H9 (cell line): ENCODE measurements at regions not wholly inside any gene's neighbourhood (a gene's known extent, or its start where the extent isn't known, plus 50 kb on each side); places are given as distances from the start of the nearest gene placed in this dataset.

Experiments
- DNase-seq: peaks from one replicate; pipeline ENCODE4 v3.0.0-alpha.2; 2017
- H2AFZ ChIP-seq: one replicate; pipeline ENCODE4 v1.6.1; 2013; ENCODE audit warnings: mild to moderate bottlenecking, low read length, control low read depth, moderate library complexity
- H2AK5ac ChIP-seq: 2 replicates; pipeline ENCODE4 v1.6.1; 2013; ENCODE audit warnings: low read length, control low read depth, mixed read lengths; ENCODE audit not compliant: insufficient read length
- H2BK120ac ChIP-seq: one replicate; pipeline ENCODE4 v1.6.1; 2013; ENCODE audit warnings: low read depth, mild to moderate bottlenecking, low read length, control low read depth, inconsistent platforms; ENCODE audit not compliant: poor library complexity, severe bottlenecking
- H2BK12ac ChIP-seq: 2 replicates; pipeline ENCODE4 v1.6.1; 2013; ENCODE audit warnings: low read length, control low read depth, mixed read lengths, low read depth; ENCODE audit not compliant: insufficient read length
- H2BK15ac ChIP-seq: 2 replicates; pipeline ENCODE4 v1.6.1; 2013; ENCODE audit warnings: low read depth, low read length, control low read depth
- H2BK20ac ChIP-seq: one replicate; pipeline ENCODE4 v1.6.1; 2013; ENCODE audit warnings: low read depth, mild to moderate bottlenecking, low read length, control low read depth, inconsistent platforms; ENCODE audit not compliant: poor library complexity, severe bottlenecking
- H2BK5ac ChIP-seq: 2 replicates; pipeline ENCODE4 v1.6.1; 2013; ENCODE audit warnings: low read length, control low read depth, mixed read lengths; ENCODE audit not compliant: insufficient read length
- H3K14ac ChIP-seq: 2 replicates; pipeline ENCODE4 v1.6.1; 2013; ENCODE audit warnings: low read length, control low read depth; ENCODE audit not compliant: insufficient read depth
- H3K18ac ChIP-seq: 2 replicates; pipeline ENCODE4 v1.6.1; 2013; ENCODE audit warnings: low read depth, mild to moderate bottlenecking, mixed read lengths, low read length, control low read depth; ENCODE audit not compliant: insufficient read length
- H3K23ac ChIP-seq: 2 replicates; pipeline ENCODE4 v1.6.1; 2013; ENCODE audit warnings: low read length, control low read depth, mixed read lengths, low read depth; ENCODE audit not compliant: insufficient read length
- H3K23me2 ChIP-seq: 2 replicates; pipeline ENCODE4 v1.6.1; 2013; ENCODE audit warnings: low read depth, mild to moderate bottlenecking, mixed read lengths, low read length, control low read depth; ENCODE audit not compliant: insufficient read length, poor library complexity, severe bottlenecking
- H3K27ac ChIP-seq: 2 replicates; pipeline ENCODE4 v1.5.1; 2013; ENCODE audit warnings: low read length, control low read depth, mixed read lengths, low read depth; ENCODE audit not compliant: insufficient read length
- H3K27me3 ChIP-seq: 2 replicates; pipeline ENCODE4 v1.6.1; 2013; ENCODE audit warnings: low read length, control low read depth, inconsistent platforms; ENCODE audit not compliant: insufficient read depth
- H3K4ac ChIP-seq: 2 replicates; pipeline ENCODE4 v1.6.1; 2013; ENCODE audit warnings: low read depth, mild to moderate bottlenecking, control low read depth, inconsistent platforms, low read length, moderate library complexity
- H3K4me1 ChIP-seq: 2 replicates; pipeline ENCODE4 v1.6.1; 2013; ENCODE audit warnings: low read length, control low read depth, inconsistent platforms; ENCODE audit not compliant: insufficient read depth
- H3K4me2 ChIP-seq: 2 replicates; pipeline ENCODE4 v1.6.1; 2013; ENCODE audit warnings: low read length, control low read depth, mixed read lengths; ENCODE audit not compliant: insufficient read length, insufficient read depth
- H3K56ac ChIP-seq: 2 replicates; pipeline ENCODE4 v1.6.1; 2013; ENCODE audit warnings: low read depth, mild to moderate bottlenecking, mixed read lengths, low read length, control low read depth; ENCODE audit not compliant: insufficient read length
- H3K79me1 ChIP-seq: 2 replicates; pipeline ENCODE4 v1.6.1; 2013; ENCODE audit warnings: low read depth, mild to moderate bottlenecking, moderate library complexity, low read length, control low read depth, inconsistent platforms; ENCODE audit not compliant: insufficient read depth, poor library complexity, severe bottlenecking
- H3K79me2 ChIP-seq: 2 replicates; pipeline ENCODE4 v1.6.1; 2013; ENCODE audit warnings: low read length, control low read depth, inconsistent platforms; ENCODE audit not compliant: insufficient read depth
- H3K9ac ChIP-seq: 2 replicates; pipeline ENCODE4 v1.6.1; 2013; ENCODE audit warnings: low read length, control low read depth, mixed read lengths; ENCODE audit not compliant: insufficient read length; ENCODE audit errors: extremely low read depth
- H3K9me3 ChIP-seq: one replicate; pipeline ENCODE4 v1.6.1; 2013; ENCODE audit warnings: low read depth, low read length, inconsistent platforms; ENCODE audit not compliant: control insufficient read depth
- H3T11ph ChIP-seq: one replicate; pipeline ENCODE4 v1.6.1; 2013; ENCODE audit warnings: mild to moderate bottlenecking, low read length, control low read depth, inconsistent platforms
- H4K20me1 ChIP-seq: one replicate; pipeline ENCODE4 v1.6.1; 2013; ENCODE audit not compliant: control insufficient read depth, insufficient read length, insufficient read depth
- H4K5ac ChIP-seq: 2 replicates; pipeline ENCODE4 v1.6.1; 2013; ENCODE audit warnings: low read depth, mild to moderate bottlenecking, mixed read lengths, low read length, control low read depth; ENCODE audit not compliant: insufficient read length
- H4K8ac ChIP-seq: replicated peaks from 2 replicates; pipeline ENCODE4 v1.6.1; 2013; ENCODE audit warnings: low read length, control low read depth, mixed read lengths, low read depth; ENCODE audit not compliant: insufficient read length
- H4K91ac ChIP-seq: 2 replicates; pipeline ENCODE4 v1.6.1; 2013; ENCODE audit warnings: low read depth, mild to moderate bottlenecking, moderate library complexity, mixed read lengths, low read length, control low read depth; ENCODE audit not compliant: insufficient read length
- H3K27ac Mint-ChIP-seq, 3 experiments: 2 replicates in 2 of 3; 3 replicates in 1 of 3; pipeline ENCODE4 v1.8.0; 2020 to 2021; ENCODE audit warnings: mixed read lengths in 3 of 3, mild to moderate bottlenecking in 1 of 3, moderate library complexity in 1 of 3
- H3K27me3 Mint-ChIP-seq: 2 replicates; pipeline ENCODE4 v1.8.0; 2021; ENCODE audit warnings: low read depth, mild to moderate bottlenecking, moderate library complexity, mixed read lengths
- H3K36me3 Mint-ChIP-seq, 3 experiments: 2 replicates in 2 of 3; 3 replicates in 1 of 3; pipeline ENCODE4 v1.8.0; 2020 to 2021; ENCODE audit warnings: low read depth in 3 of 3, mixed read lengths in 3 of 3; ENCODE audit not compliant: insufficient read depth in 1 of 3
- H3K4me1 Mint-ChIP-seq, 2 experiments: 2 replicates each; pipeline ENCODE4 v1.8.0; 2020; ENCODE audit warnings: mixed read lengths in 2 of 2
- H3K4me3 Mint-ChIP-seq, 2 experiments: 2 replicates in 1 of 2; 3 replicates in 1 of 2; pipeline ENCODE4 v1.8.0; 2020 to 2021; ENCODE audit warnings: mild to moderate bottlenecking in 2 of 2, mixed read lengths in 2 of 2, moderate library complexity in 1 of 2
- H3K9me3 Mint-ChIP-seq, 2 experiments: 2 replicates in 1 of 2; 3 replicates in 1 of 2; pipeline ENCODE4 v1.8.0; 2020; ENCODE audit warnings: mild to moderate bottlenecking in 2 of 2, mixed read lengths in 2 of 2, moderate library complexity in 1 of 2
- CTCF ChIP-seq: fragments of 200-600 bp; sonication (generic); conservative IDR thresholded peaks from 3 replicates; pipeline ENCODE4 v1.8.0; 2021; ENCODE audit warnings: antibody characterized with exemption, mild to moderate bottlenecking
- WGBS: extraction: QIAGEN DNeasy Blood & Tissue Kit; methylation state at CpG from one replicate; pipeline ENCODE4 v1.1.7; 2013; ENCODE audit warnings: missing lambda C conversion rate, low lambda C conversion rate, mixed read lengths; ENCODE audit not compliant: insufficient read length; ENCODE audit errors: extremely low coverage; 5-methylcytosine and 5-hydroxymethylcytosine counted together

GRCh38 chr15:62244762-62245161 lies 79.7 kb upstream of the C2CD4B start:
- Mint-ChIP-seq H3K4me3 (no peak overlapping the region), H3K36me3 (no peaks in the 10 kb centered on the region), H3K27ac (peak overlapping the region in 1 of 3 experiments; percentile 22; a peak in 1 of 7 replicates), H3K9me3 (no peaks in the 10 kb centered on the region), H3K4me1 (peaks cover 4 to 14% of the 10 kb centered on the region in 2 experiments), H3K27me3 (peaks cover 4% of the 10 kb centered on the region; the same call in 1 of the 2 replicates)
- H3K14ac ChIP-seq = no peak overlapping the region; the same call in 1 of the 2 replicates
- no peak overlapping the region for H2AFZ ChIP-seq
- H3K9me3 ChIP-seq = no peaks in the 10 kb centered on the region
- H2BK120ac ChIP-seq = no peak overlapping the region
- H4K20me1 ChIP-seq = no peaks in the 10 kb centered on the region
- H2AK5ac ChIP-seq = no peak overlapping the region
- H3K4me1 ChIP-seq = no peaks in the 10 kb centered on the region
- no peak overlapping the region for H2BK15ac ChIP-seq
- H3K56ac ChIP-seq = no peak overlapping the region
- H3K27ac ChIP-seq = no peak overlapping the region
- no peak overlapping the region for H4K5ac ChIP-seq
- H2BK12ac ChIP-seq = no peak overlapping the region
- H3K27me3 ChIP-seq = no peaks in the 10 kb centered on the region
- H3K79me1 ChIP-seq = no peaks in the 10 kb centered on the region
- no peak overlapping the region for H2BK5ac ChIP-seq
- no peak overlapping the region for H3T11ph ChIP-seq
- H3K23ac ChIP-seq = no peak overlapping the region
- no peak overlapping the region for H3K18ac ChIP-seq
- H4K91ac ChIP-seq = no peak overlapping the region
- DNase-seq = peak; percentile 49
- H2BK20ac ChIP-seq = no peak overlapping the region
- no CpG with 5 or more reads among the region's 6 CpGs for WGBS
- H3K9ac ChIP-seq = no peak overlapping the region
- peak; percentile 38; the same call in 2 of the 3 replicates for TF ChIP-seq CTCF
- H3K23me2 ChIP-seq = no peaks in the 10 kb centered on the region
- H3K4me2 ChIP-seq = no peak overlapping the region
- no peaks in the 10 kb centered on the region for H3K79me2 ChIP-seq
- H3K4ac ChIP-seq = no peak overlapping the region
- no peak overlapping the region for H4K8ac ChIP-seq
